GM19351 (cell line): ENCODE measurements at regions not wholly inside any gene's neighbourhood (a gene's known extent, or its start where the extent isn't known, plus 50 kb on each side); places are given as distances from the start of the nearest gene placed in this dataset.
"Not testable (repeated sequence)": the region's sequence is repeated elsewhere in the genome, so short reads cannot be mapped to it uniquely, and the experiment has no call there.

Experiments used
- ATAC-seq: cut with Tn5 transposase; IDR thresholded peaks from one replicate; pipeline ENCODE4 v1.9.1; 2021; ENCODE audit warnings: mild to moderate bottlenecking, moderate library complexity; ENCODE audit not compliant: unreplicated experiment

DNA sequence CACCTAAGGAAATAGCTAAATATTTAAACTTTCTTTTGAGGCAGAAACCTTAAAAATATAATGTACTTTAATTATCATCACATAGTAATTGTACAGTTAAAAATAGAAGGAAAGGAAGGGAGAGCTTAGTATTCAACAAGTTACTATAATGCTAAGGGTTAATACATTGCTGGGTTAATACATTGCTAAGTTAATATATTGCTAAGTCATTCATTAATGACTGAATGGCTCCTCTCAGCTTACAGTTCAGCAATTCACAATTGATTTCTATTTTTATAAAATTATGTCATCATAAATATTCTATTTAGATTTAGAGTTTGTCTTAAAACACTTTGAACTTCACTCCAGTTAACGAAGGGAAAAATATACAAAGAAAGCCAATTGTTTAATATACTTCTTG lies 207.9 kb downstream of the BMP4 start:
- ATAC-seq: no peak

DNA sequence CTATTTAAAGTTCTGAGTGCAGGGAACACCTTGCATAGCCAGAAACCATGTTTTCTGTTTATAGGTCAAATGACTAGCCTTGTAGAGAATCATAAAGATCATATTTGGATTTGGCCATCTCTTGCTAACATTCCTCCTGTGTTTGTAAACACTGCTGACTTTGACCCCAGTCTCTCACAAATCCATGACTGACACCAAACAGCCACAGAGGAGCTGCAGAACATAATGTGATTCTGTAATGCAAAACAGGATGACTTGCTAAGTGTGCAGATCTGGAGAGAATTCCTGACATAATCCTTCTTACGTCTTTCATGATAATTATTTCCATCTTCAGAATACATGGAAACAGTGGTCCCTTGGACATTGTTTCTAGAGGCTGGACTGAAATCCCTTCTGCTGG lies 211.8 kb downstream of the BMP4 start:
- no peak for ATAC-seq

DNA sequence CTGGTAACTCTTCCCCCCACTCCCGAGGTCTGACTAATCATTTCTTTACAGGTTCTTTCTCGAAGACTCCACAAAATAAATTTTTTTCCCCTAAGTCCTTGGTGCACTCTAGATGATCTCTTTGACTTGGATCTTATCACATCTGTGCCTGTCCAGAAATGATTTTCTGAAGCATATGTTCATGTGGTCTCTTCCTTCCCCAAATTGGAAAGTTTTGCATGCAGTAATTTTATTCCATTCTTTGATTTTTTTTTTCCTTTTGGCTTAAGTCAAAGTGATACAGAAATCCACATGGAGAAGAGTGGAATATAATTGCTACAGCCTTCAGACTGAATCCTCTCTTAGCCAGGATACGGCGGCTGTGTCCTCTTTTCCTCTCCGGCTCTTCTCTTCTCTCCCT lies 213.3 kb downstream of the BMP4 start:
- ATAC-seq: no peak

DNA sequence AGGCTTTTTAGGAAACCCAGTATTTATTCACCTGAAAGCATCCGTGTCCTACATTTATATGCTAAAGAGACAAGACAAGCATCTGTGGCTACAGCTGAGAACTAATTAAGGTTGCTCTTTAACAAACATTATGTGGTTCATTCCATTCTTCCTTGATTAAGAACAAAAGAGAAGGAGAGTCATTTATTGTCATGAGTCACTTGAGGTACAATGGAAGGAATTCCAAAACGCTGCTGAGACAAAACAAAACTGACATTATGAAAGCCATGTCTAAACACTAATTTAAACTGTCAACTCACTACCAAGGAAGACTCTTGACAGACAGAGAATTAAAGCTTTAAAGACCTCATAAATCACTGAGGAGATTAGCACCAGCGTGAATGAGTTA lies 214.4 kb downstream of the BMP4 start:
- no peak for ATAC-seq

DNA sequence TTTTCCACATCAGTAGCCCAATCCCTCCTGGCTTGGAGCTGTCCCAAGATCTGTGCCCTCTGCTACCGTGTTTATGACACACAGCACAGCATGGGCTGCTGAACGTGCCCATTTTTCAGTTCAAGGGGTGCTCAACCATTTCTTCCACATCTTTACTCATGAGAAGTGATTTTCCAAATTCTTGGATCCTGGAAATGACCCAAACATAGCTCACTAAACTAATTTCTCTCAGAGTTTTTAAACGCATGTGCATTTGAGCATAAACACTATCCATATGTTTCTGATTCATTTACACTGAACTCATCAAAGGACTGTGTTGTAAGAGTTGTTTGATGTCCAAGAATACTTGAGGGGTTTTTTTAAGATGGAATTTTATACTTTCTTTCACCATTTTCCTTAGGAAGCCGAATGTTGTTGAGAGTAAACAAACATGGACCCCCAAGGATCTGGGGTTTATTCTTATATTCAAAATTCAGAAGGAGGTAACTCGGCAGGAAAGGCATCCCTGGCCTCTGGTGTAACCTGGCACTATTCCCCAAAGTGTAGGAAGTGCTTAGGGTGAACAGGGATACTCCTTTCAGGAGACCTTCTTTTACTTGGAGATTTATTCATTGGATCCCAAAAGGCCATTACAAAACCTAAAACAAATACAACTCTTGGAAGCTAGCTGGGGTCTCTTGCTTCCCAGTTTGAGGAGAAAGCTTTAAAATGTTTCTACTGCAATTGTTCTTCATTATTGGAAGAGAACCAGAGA lies 215.0 kb downstream of the BMP4 start:
- no peak for ATAC-seq

DNA sequence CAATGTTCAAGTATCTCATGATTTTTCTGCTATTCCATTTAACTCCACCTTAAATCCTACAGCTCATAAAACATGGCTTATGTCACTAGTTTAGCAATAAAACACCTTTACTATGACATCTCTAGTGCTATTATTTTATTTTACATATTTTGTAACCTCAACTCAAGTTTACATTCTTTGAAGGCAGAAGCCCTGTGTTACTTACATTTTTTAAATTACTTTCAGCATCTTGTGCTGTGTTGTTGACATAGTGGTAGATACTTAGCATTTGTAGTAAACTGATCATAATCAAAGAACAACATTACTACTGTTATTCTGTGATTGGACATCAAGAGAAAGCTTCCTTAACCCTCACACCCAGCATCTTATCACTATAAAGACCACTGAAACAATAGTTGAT lies 216.1 kb downstream of the BMP4 start:
- no peak for ATAC-seq

DNA sequence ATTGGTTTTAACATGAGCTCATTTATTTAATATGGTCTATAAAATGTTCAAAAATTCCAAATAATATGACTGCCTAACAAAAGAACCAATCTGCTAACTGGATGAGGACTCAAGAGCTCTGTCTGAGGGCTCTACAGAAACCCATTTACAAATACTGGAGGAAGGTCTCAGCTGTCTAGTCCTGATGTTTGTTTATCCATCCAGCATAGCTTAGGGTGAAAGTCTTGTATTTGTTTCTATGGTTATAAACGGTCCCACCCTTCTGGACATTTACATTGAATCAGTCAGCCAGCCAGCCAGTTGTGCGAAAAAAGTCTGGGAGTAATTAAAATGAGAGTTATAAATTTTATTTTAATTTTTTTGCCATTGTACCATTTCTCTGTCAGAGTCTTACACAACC lies 220.7 kb downstream of the BMP4 start:
- ATAC-seq: no peak

DNA sequence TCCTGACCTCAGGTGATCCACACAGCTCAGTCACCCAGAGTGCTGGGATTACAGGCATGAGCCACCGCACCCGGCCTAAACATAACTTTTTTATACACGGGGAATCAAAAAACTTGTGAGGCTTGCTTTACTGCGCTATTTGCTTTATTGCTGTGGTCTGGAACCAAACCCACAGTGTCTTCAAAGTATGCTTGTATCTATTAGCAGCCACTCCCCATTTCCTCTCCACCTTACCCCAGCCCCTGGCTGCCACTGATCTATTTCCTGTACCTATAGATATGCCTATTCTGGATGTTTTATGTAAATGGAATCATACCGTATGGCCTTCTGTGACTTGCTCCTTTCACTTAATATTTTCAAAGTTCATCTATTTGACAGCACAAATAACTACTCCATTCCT lies 233.4 kb downstream of the BMP4 start:
- ATAC-seq: no peak

DNA sequence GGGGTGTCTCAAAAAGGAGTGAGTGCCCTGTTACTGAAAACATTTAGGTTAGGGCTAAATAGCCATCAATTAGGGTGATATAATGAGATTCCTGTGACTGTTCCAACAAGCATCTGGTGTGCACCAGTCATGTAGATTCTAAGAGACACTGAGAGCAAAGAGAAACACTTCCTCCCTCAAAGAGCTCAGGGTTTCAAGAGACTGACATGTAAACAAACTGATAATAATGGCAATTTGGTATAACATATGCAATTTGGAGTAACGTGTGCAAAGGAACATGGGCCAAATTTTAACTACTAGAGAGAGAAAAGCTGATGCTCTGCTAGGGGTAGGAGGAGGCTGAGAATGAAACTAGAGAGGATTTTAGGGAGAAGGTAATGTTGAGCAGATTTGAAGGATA lies 237.1 kb downstream of the BMP4 start:
- ATAC-seq: no peak

DNA sequence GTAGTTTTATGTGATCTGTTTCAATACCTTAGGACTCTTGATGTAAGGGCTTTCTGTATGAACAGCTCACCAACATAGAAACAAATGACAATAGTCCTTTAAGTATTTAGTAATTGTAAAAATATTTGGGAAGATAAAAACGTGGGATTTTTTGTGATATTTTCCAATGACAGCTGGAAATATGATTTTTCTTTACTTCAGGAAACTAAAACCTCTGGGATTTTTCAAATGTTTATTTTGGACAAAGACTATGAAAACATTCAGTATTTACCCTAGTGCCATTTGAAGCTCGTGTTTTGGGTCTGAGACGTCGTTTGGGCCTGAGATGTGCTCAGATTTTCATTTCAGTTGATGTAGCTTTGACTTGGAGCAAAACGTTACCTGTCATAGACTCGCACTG lies 240.0 kb downstream of the BMP4 start:
- no peak for ATAC-seq

DNA sequence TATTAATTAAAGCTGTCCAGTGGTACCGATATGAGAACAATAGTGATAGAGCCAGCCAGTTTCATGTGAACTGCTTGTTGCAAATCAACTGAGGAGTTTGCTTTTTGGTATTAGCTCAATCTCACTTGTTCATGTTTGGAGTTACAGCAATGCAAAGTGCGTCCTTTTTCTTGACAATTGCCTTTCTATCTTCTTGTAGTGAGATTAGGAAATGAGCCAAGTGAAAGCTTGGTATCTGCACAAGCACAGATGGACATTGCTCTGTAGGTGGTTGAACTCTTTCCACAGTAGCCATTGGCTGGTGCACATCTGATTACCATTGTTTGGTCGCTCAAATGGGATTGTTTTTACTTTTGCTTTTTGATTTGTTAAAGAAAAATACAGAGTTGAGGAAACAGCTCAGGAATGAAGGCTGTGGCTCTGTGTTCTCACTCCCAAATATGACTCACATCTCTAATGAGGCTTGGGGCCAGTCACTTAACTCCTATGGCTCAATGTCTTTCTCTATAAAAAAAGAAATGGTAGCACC lies 241.4 kb downstream of the BMP4 start:
- no peak for ATAC-seq

DNA sequence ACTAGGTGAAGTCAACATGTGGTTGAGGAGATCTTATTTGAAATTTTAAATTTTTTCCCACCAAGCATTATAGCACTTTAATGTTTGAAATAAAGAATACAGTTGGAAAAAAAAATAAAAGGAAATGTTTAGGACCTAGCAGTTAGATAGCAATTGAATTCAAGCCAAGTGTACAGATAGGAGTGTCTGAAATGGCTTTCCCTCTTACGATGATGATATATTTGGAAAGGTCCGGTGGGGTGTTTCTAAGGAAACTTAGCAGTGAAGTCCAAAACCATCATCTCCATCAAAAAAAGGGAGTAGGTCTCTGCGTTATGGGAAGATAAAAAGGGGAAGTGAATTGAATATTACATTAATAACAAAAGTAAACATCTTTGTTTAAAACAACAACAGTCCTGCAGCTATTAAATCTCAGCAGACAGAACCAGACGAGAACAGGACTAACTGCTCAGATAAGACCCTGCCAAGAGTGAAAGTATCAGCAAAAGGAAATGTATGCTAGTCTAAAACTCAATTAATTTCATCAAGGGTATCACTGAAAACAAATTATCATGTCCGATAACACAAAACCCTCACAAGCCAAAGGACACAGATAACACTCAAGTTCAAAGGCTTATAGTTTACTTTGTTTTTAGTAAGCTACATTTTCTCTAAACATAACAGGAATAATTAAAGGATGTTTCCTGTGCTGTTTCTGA lies 242.0 kb downstream of the BMP4 start:
- no peak for ATAC-seq

DNA sequence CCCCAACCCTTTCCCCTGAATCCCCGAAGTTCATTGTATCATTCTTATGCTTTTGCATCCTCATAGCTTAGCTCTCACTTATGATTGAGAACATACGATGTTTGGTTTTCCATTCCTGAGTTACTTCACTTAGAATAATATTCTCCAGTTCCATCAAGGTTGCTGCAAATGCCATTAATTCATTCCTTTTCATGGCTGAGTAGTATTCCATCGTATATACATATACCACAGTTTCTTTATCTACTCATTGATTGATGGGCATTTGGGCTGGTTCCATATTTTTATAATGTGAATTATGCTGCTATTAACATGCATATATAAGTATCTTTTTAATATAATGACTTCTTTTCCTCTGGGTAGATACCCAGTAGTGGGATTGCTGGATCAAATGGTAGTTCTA lies 243.7 kb downstream of the BMP4 start:
- ATAC-seq: not testable (repeated sequence)

DNA sequence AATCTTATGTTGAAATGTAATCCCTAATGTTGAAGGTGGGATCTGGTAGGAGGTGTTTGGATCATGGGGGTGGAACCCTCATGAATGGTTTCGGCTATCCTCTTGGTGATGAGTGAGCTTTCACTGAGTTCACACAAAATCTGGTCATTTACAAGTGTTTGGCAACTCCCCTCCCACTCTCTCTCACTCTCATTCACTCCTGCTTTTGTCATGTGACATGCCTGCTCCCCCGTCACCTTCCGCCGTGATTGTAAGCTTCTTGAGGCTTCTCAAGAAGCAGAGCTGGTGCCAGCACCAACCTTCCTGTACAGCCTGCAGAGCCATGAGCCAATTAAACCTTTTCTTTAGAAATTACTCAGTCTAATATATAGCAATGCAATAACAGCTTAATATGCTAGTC lies 245.4 kb downstream of the BMP4 start:
- ATAC-seq: no peak

DNA sequence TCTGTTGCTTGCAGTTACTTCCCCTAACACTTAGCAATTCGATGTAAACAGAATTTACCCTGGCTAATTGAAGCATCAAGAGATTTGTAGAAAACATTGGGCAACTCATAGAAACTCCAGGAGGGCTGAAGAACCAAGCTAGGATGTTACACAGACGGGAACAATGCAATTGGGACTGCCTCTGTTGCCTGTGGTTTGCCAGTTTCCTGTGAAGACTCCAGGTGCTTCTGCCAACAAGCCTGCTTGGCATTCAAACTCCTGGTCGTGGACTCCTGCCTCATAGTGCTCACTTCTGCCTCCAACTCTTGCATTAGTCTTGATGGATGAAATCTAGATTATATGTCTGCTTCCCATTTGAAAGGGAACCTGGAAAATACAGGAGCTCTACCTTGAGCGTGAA lies 246.0 kb downstream of the BMP4 start:
- no peak for ATAC-seq

DNA sequence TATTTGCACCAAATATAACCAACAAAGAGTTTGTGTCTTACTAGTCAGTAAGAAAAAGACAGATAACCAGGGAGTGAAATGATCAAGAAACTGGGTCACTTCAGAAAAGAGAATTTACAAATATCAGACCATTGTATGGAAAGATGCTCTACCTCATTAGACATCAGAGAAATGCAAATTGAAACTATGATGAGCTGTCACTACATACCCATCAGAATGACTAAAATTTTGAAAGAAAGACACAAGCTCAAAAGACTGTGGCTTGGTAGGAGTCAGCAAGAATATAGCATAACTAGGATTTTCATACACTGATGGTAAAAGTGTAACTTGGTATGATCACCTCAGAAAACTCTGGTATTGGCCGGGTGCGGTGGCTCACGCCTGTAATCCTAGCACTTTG lies 247.2 kb downstream of the BMP4 start:
- ATAC-seq: no peak

DNA sequence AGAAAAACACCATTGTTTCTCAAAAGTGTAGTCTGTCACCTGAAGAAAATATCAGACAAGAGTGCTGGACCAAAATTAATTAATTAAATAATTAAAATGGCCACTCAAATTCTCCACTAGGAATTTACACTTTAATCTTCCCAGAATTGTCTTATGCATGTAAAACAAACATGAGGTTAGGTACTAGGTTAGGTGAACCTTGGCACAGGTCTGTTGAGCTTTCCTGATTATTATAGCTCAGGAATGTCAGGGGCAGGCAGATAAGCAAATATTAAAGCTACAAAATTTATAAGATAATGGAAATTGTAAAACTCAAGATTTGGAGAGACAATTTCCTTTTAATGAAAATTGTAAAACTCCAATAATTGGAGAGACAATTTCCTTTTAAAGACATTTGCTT lies 253.2 kb downstream of the BMP4 start:
- ATAC-seq: no peak

DNA sequence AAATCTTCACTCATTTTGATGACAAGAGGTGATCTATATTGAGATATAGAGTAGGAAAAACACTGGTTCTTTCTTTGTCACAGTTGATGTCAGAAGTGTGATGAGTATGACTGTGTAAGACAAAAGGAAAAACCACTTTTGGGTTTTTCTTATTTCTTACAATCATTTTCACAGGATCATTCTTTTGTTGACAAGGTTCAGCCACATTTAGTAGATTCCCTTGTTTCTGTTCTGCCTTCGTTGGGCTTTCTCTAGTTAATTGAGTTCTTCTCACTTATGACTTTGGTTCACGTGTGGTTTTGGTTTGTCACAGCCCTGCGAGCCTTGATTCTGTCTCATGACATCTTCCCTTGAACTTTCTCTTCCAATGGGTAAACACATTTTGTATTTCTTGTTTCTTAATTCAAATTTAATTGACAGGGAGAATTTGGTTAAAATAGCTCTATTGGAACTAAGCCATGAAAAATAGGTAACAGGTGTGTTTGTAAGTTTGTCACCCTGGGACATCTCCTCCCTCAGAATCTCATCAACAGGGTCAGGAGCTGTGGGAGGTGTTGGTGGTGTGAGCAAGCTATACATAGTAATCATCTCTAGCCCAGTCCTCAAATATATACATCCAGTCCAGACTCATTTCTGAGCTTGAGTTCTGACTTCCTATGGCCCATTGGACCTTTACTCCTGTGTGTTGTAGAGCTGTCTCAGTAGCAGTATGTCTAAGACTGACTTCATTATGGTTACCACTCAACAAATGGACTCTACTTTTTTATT lies 255.3 kb downstream of the BMP4 start:
- peak; percentile 65 for ATAC-seq

DNA sequence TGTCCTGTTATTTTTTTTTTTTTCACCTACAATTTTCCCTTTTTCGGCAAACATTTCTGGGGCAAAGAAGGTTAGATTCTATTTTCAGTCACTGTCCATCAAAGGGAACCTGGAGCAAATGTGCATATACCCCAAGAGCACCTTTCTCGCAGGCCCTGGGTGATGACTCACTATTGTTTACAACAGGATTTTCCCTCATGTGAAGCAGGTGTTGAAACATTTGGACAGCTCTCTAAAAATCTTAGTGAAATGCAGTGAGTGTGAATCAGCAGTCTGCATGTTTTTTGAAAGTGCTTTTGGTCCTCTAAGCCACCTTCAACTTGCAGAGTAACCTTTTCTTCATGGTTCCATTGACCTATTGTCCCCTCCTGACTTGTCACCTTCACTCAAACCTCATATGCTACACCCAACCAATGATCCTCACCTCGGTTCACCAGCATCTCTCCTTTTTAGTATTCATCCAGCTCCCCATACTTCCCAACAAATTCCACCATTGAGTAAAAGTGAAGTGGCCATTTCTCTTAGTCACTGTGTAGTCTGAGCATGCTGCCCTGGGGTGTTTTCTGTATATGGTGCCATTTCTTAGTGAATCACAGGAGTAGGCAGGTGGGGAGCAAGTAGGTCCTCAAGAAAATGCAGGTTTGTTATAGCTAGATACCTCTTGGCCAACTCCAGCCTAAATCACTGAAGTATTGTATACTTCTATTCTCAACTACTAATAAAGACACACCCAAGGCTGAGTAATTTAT lies 260.2 kb downstream of the BMP4 start:
- no peak for ATAC-seq

DNA sequence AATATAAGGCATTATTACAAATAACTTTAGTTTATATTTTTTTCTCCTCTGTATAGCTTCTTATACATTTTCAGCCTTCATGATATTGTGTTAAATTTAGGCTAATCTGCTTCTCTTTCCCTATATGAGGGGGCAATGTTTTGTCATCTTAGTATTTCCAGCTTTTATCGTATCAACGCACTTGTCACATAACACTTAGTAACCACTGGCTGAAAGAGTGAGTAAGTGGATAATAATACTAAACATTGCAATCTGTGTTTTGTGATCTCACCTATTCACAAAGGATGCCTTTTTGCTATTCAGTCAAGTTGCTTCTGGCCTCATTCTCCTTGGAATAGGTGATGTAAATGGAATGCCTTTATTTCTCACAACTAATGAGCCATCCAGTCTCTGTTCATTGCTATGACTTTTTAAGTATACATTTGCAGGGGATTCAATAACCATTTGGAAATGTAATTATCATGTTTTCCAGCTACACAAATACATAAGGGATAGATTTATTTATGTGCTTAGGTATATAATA lies 260.9 kb downstream of the BMP4 start:
- ATAC-seq: no peak

DNA sequence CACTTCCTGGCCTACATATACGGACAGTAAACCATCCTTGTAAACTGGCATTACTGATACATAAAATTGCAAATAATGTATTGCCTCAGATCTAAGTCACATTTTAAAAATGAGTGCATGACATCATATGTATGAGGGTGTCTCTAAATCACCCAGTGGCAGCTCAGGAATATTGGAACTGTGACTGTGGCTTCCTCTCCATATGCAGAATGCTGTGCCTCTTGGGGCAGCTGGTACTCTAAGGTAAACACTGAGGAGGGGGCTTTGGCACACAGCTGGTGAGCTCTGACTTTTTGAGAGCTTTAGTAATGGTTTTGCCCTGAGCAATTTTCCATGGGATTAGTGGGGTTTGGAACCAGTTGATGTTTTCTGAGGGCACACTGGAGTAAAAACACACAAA lies 263.7 kb downstream of the BMP4 start:
- ATAC-seq: no peak
